H9 (cell line): ENCODE measurements at regions not wholly inside any gene's neighbourhood (a gene's known extent, or its start where the extent isn't known, plus 50 kb on each side); places are given as distances from the start of the nearest gene placed in this dataset.

Experiments used
- DNase-seq: peaks from one replicate; pipeline ENCODE4 v3.0.0-alpha.2; 2017
- H2AFZ ChIP-seq: one replicate; pipeline ENCODE4 v1.6.1; 2013; ENCODE audit warnings: mild to moderate bottlenecking, low read length, control low read depth, moderate library complexity
- H2AK5ac ChIP-seq: 2 replicates; pipeline ENCODE4 v1.6.1; 2013; ENCODE audit warnings: low read length, control low read depth, mixed read lengths; ENCODE audit not compliant: insufficient read length
- H2BK120ac ChIP-seq: one replicate; pipeline ENCODE4 v1.6.1; 2013; ENCODE audit warnings: low read depth, mild to moderate bottlenecking, low read length, control low read depth, inconsistent platforms; ENCODE audit not compliant: poor library complexity, severe bottlenecking
- H2BK12ac ChIP-seq: 2 replicates; pipeline ENCODE4 v1.6.1; 2013; ENCODE audit warnings: low read length, control low read depth, mixed read lengths, low read depth; ENCODE audit not compliant: insufficient read length
- H2BK15ac ChIP-seq: 2 replicates; pipeline ENCODE4 v1.6.1; 2013; ENCODE audit warnings: low read depth, low read length, control low read depth
- H2BK20ac ChIP-seq: one replicate; pipeline ENCODE4 v1.6.1; 2013; ENCODE audit warnings: low read depth, mild to moderate bottlenecking, low read length, control low read depth, inconsistent platforms; ENCODE audit not compliant: poor library complexity, severe bottlenecking
- H2BK5ac ChIP-seq: 2 replicates; pipeline ENCODE4 v1.6.1; 2013; ENCODE audit warnings: low read length, control low read depth, mixed read lengths; ENCODE audit not compliant: insufficient read length
- H3K14ac ChIP-seq: 2 replicates; pipeline ENCODE4 v1.6.1; 2013; ENCODE audit warnings: low read length, control low read depth; ENCODE audit not compliant: insufficient read depth
- H3K18ac ChIP-seq: 2 replicates; pipeline ENCODE4 v1.6.1; 2013; ENCODE audit warnings: low read depth, mild to moderate bottlenecking, mixed read lengths, low read length, control low read depth; ENCODE audit not compliant: insufficient read length
- H3K23ac ChIP-seq: 2 replicates; pipeline ENCODE4 v1.6.1; 2013; ENCODE audit warnings: low read length, control low read depth, mixed read lengths, low read depth; ENCODE audit not compliant: insufficient read length
- H3K23me2 ChIP-seq: 2 replicates; pipeline ENCODE4 v1.6.1; 2013; ENCODE audit warnings: low read depth, mild to moderate bottlenecking, mixed read lengths, low read length, control low read depth; ENCODE audit not compliant: insufficient read length, poor library complexity, severe bottlenecking
- H3K27ac ChIP-seq: 2 replicates; pipeline ENCODE4 v1.5.1; 2013; ENCODE audit warnings: low read length, control low read depth, mixed read lengths, low read depth; ENCODE audit not compliant: insufficient read length
- H3K27me3 ChIP-seq: 2 replicates; pipeline ENCODE4 v1.6.1; 2013; ENCODE audit warnings: low read length, control low read depth, inconsistent platforms; ENCODE audit not compliant: insufficient read depth
- H3K4ac ChIP-seq: 2 replicates; pipeline ENCODE4 v1.6.1; 2013; ENCODE audit warnings: low read depth, mild to moderate bottlenecking, control low read depth, inconsistent platforms, low read length, moderate library complexity
- H3K4me1 ChIP-seq: 2 replicates; pipeline ENCODE4 v1.6.1; 2013; ENCODE audit warnings: low read length, control low read depth, inconsistent platforms; ENCODE audit not compliant: insufficient read depth
- H3K4me2 ChIP-seq: 2 replicates; pipeline ENCODE4 v1.6.1; 2013; ENCODE audit warnings: low read length, control low read depth, mixed read lengths; ENCODE audit not compliant: insufficient read length, insufficient read depth
- H3K56ac ChIP-seq: 2 replicates; pipeline ENCODE4 v1.6.1; 2013; ENCODE audit warnings: low read depth, mild to moderate bottlenecking, mixed read lengths, low read length, control low read depth; ENCODE audit not compliant: insufficient read length
- H3K79me1 ChIP-seq: 2 replicates; pipeline ENCODE4 v1.6.1; 2013; ENCODE audit warnings: low read depth, mild to moderate bottlenecking, moderate library complexity, low read length, control low read depth, inconsistent platforms; ENCODE audit not compliant: insufficient read depth, poor library complexity, severe bottlenecking
- H3K79me2 ChIP-seq: 2 replicates; pipeline ENCODE4 v1.6.1; 2013; ENCODE audit warnings: low read length, control low read depth, inconsistent platforms; ENCODE audit not compliant: insufficient read depth
- H3K9ac ChIP-seq: 2 replicates; pipeline ENCODE4 v1.6.1; 2013; ENCODE audit warnings: low read length, control low read depth, mixed read lengths; ENCODE audit not compliant: insufficient read length; ENCODE audit errors: extremely low read depth
- H3K9me3 ChIP-seq: one replicate; pipeline ENCODE4 v1.6.1; 2013; ENCODE audit warnings: low read depth, low read length, inconsistent platforms; ENCODE audit not compliant: control insufficient read depth
- H3T11ph ChIP-seq: one replicate; pipeline ENCODE4 v1.6.1; 2013; ENCODE audit warnings: mild to moderate bottlenecking, low read length, control low read depth, inconsistent platforms
- H4K20me1 ChIP-seq: one replicate; pipeline ENCODE4 v1.6.1; 2013; ENCODE audit not compliant: control insufficient read depth, insufficient read length, insufficient read depth
- H4K5ac ChIP-seq: 2 replicates; pipeline ENCODE4 v1.6.1; 2013; ENCODE audit warnings: low read depth, mild to moderate bottlenecking, mixed read lengths, low read length, control low read depth; ENCODE audit not compliant: insufficient read length
- H4K8ac ChIP-seq: replicated peaks from 2 replicates; pipeline ENCODE4 v1.6.1; 2013; ENCODE audit warnings: low read length, control low read depth, mixed read lengths, low read depth; ENCODE audit not compliant: insufficient read length
- H4K91ac ChIP-seq: 2 replicates; pipeline ENCODE4 v1.6.1; 2013; ENCODE audit warnings: low read depth, mild to moderate bottlenecking, moderate library complexity, mixed read lengths, low read length, control low read depth; ENCODE audit not compliant: insufficient read length
- H3K27ac Mint-ChIP-seq, 3 experiments: 2 replicates in 2 of 3; 3 replicates in 1 of 3; pipeline ENCODE4 v1.8.0; 2020 to 2021; ENCODE audit warnings: mixed read lengths in 3 of 3, mild to moderate bottlenecking in 1 of 3, moderate library complexity in 1 of 3
- H3K27me3 Mint-ChIP-seq: 2 replicates; pipeline ENCODE4 v1.8.0; 2021; ENCODE audit warnings: low read depth, mild to moderate bottlenecking, moderate library complexity, mixed read lengths
- H3K36me3 Mint-ChIP-seq, 3 experiments: 2 replicates in 2 of 3; 3 replicates in 1 of 3; pipeline ENCODE4 v1.8.0; 2020 to 2021; ENCODE audit warnings: low read depth in 3 of 3, mixed read lengths in 3 of 3; ENCODE audit not compliant: insufficient read depth in 1 of 3
- H3K4me1 Mint-ChIP-seq, 2 experiments: 2 replicates each; pipeline ENCODE4 v1.8.0; 2020; ENCODE audit warnings: mixed read lengths in 2 of 2
- H3K4me3 Mint-ChIP-seq, 2 experiments: 2 replicates in 1 of 2; 3 replicates in 1 of 2; pipeline ENCODE4 v1.8.0; 2020 to 2021; ENCODE audit warnings: mild to moderate bottlenecking in 2 of 2, mixed read lengths in 2 of 2, moderate library complexity in 1 of 2
- H3K9me3 Mint-ChIP-seq, 2 experiments: 2 replicates in 1 of 2; 3 replicates in 1 of 2; pipeline ENCODE4 v1.8.0; 2020; ENCODE audit warnings: mild to moderate bottlenecking in 2 of 2, mixed read lengths in 2 of 2, moderate library complexity in 1 of 2
- CTCF ChIP-seq: fragments of 200-600 bp; sonication (generic); conservative IDR thresholded peaks from 3 replicates; pipeline ENCODE4 v1.8.0; 2021; ENCODE audit warnings: antibody characterized with exemption, mild to moderate bottlenecking
- WGBS: extraction: QIAGEN DNeasy Blood & Tissue Kit; methylation state at CpG from one replicate; pipeline ENCODE4 v1.1.7; 2013; ENCODE audit warnings: missing lambda C conversion rate, low lambda C conversion rate, mixed read lengths; ENCODE audit not compliant: insufficient read length; ENCODE audit errors: extremely low coverage; 5-methylcytosine and 5-hydroxymethylcytosine counted together

- H3K18ac ChIP-seq, result no peak overlapping the region
- H3K4me3 Mint-ChIP-seq, result no peak overlapping the region; a peak in 1 of 5 replicates
- peaks cover 0 to 5% (median 2%) of the 10 kb centered on the region in 3 experiments; a peak in 3 of 7 replicates for H3K36me3 Mint-ChIP-seq
- H3K4me1 Mint-ChIP-seq, result peaks cover 25 to 27% of the 10 kb centered on the region in 2 experiments
- peak overlapping the region in 2 of 3 experiments; percentile 72 to 81; a peak in 3 of 7 replicates for H3K27ac Mint-ChIP-seq
- no peaks in the 10 kb centered on the region for H3K9me3 ChIP-seq
- H2BK120ac ChIP-seq, result no peak overlapping the region
- WGBS, result no CpG with 5 or more reads among the region's 15 CpGs
- peak; percentile 35 for DNase-seq
- no peak overlapping the region for H2BK20ac ChIP-seq
- H2BK15ac ChIP-seq, result no peak overlapping the region
- no peak overlapping the region for H3K56ac ChIP-seq
- H3K27me3 Mint-ChIP-seq, result peaks cover 44% of the 10 kb centered on the region
- H3T11ph ChIP-seq, result no peak overlapping the region
- H4K20me1 ChIP-seq, result no peaks in the 10 kb centered on the region
- H3K23me2 ChIP-seq, result no peaks in the 10 kb centered on the region
- H4K8ac ChIP-seq, result no peak overlapping the region
- no peak overlapping the region for H3K14ac ChIP-seq
- no peak overlapping the region for H2BK5ac ChIP-seq
- no peaks in the 10 kb centered on the region for H3K27me3 ChIP-seq
- no peak for TF ChIP-seq CTCF
- H3K27ac ChIP-seq, result no peak overlapping the region
- H2AFZ ChIP-seq, result no peak overlapping the region
- H4K91ac ChIP-seq, result no peak overlapping the region
- H3K79me2 ChIP-seq, result no peaks in the 10 kb centered on the region
- H2AK5ac ChIP-seq, result no peak overlapping the region
- H3K9ac ChIP-seq, result no peak overlapping the region
- no peak overlapping the region for H2BK12ac ChIP-seq
- no peak overlapping the region for H3K4ac ChIP-seq
- no peaks in the 10 kb centered on the region for H3K79me1 ChIP-seq
- no peak overlapping the region for H3K23ac ChIP-seq
- no peak overlapping the region for H4K5ac ChIP-seq
- peaks cover 0 to 4% of the 10 kb centered on the region in 2 experiments; a peak in 4 of 5 replicates for H3K9me3 Mint-ChIP-seq
- no peaks in the 10 kb centered on the region for H3K4me1 ChIP-seq
- no peak overlapping the region for H3K4me2 ChIP-seq
Observed at GRCh38 chr2:239601201-239601851, 200.5 kb upstream of the HDAC4 start.
